SHP77 treated with DMSO at 0.1 percent for 48 hours (cell line): ENCODE measurements at regions not wholly inside any gene's neighbourhood (a gene's known extent, or its start where the extent isn't known, plus 50 kb on each side); places are given as distances from the start of the nearest gene placed in this dataset.

Experiments used
- DNase-seq: peaks from one replicate; lab custom pipeline; 2025; lab: John Stamatoyannopoulos, UW

DNA sequence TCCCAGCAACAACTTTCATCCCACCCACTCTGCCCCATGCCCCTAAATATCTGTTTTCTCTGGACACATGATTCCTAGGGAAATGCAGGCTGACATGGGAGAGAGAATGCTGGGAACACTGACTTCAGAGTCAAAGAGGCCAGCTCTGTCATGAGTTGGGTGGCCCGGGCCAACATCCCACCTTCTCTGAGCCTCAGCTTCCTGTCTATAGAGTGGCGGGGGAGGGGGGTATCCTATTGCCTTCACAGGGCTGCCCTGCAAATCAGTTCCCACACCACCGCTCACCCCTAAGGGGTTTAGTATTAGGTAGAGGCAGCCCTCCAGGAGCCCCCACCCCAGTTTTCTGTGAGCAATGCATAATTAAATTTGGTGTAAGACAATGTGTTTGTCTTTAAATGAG, 175.0 kb upstream of the NCAM1 start:
- no peak for DNase-seq

- no peak for DNase-seq
Observed at GRCh38 chr11:112786886-112787530, 174.2 kb upstream of the NCAM1 start.

DNA sequence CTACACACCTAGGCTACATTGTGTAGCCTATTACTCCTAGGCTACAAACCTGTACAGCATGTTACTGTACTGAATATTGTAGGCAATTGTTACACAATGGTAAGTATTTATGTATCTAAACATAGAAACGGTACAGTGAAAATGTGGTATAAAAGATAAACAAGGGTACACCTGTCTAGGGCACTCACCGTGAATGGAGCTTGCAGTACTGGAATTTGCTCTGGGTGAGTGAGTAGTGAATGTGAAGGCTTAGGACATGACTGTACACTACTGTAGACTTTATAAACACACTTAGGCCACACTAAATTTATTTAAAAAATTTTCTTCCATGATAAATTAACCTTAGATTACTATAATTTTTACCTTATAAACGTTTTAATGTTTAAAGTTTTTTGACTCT, 171.7 kb upstream of the NCAM1 start:
- DNase-seq: no peak

DNA sequence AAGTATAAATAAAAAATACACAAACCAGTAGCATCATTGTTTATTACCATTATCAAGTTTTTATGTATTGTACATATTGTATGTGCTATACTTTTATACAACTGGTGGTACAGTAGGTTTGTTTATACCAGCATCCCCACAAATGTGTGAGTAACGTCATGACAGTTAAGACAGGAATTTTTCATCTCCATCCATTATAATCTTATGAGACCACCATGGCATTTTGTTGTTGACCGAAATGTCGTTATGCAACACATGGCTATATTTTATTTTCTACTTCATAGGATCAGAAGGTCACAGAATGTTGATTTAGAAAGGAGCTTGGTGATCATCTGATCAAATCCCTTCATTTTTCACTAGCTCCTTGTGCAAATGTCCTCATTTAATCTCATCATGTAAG, 170.9 kb upstream of the NCAM1 start:
- DNase-seq: no peak

DNA sequence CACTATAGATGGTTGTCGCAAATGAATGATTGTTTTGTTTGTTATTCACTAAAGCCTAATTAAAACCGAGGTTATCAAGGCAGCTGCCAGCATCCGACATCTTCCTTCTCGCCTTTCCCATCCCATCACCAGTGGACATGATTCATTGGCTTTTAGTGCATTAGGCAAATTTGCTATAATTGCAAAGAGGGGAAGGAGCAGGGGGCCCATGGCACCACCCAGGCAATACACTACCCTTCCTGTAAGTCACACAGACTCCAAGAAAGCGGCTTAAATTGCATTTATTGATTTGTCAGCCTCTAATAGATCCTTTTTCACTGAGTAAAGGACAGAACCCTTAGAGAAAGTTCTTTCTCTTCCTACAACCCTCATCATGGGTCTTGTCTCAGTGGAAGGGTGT, 169.2 kb upstream of the NCAM1 start:
- DNase-seq: no peak

GRCh38 chr11:112793416-112793815, 167.8 kb upstream of the NCAM1 start:
- no peak for DNase-seq

DNA sequence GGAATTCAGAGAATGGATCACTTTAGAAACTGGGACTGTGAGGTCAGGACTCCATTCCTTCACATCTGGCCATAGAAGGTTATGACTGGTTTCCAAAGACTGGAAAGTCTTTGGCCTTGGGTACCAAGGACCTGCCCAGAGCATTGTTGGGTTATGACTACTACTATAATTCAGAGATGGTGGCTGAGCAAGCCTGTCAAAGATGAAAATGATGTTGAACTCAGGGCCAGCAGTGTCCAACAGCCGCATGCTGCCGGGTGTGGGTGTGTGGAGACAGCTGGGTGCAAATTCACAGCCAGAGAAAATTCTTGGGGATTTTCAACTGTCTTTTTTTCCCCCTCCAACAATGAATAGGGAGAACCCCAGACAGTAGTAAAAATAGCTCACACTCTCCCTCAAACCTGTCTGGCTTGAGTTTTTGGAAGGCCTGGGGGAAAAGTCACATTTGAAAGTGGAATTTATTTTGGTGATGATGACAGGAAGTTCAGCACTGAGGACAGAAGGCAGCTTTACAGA, 166.8 kb upstream of the NCAM1 start:
- DNase-seq: no peak

DNA sequence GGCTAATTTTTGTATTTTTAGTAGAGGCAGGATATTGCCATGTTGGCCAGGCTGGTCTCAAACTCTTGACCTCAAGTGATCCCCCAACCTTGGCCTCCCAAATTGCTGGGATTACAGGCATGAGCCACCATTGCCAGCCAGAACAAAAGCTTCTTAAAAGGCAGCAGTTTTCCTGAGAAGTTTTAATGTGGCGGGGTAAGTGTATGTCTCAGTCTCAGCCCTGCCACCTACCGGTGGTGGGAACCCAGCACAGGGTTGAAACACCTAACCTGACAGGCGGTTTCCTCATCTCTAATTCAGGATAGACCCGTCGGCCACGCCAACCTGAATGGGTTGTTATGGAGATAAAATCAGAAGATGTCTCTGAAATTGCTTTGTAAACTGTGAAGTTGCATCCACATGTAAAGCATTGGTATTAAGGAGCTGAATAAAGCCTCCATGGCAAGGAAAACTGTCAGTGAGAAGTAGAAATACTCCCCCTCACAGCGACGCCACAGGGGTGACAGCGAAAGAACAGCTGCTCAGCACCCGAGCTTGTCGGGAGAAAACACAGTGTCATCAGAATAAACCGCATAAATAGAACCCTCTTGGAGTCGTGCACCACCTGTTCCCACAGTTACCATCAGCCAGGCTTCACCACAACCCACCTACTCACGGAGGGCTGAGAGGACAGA, 165.9 kb upstream of the NCAM1 start:
- DNase-seq: no peak

DNA sequence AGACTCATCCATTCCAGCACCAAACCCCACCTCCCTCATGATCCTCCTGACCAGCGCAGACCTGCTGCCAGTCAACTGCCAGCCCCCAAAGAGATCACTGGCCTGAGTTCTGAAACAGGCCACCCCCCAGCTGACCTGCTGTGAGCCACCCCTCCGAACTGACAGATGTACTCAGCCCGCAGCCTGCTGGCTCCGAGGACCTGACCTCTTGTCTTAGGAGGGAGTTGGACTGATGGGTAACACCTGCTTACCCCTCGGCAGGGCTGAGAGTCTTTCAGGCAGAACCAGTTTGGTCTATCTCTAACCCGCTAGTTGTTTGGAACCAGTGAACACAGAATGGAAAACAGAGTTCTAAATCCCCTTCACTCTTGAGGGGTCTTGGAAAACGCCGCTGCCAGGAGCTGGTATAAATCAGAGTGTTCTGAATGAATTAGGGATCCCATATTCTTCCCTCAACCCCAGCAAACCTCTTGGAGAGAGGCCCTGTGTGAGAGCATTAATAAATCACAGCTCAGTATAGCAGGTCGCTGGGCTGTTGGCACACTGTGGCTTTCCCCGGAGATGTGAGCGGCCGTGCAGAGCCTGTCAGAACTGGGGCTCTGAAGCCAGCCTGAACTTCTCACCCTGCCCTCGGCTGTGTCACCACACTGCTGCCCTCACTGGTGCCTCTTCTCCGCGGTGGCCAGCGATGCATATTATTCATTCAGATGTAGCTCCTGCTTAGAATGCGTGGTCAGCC, 165.1 kb upstream of the NCAM1 start:
- DNase-seq: no peak

DNA sequence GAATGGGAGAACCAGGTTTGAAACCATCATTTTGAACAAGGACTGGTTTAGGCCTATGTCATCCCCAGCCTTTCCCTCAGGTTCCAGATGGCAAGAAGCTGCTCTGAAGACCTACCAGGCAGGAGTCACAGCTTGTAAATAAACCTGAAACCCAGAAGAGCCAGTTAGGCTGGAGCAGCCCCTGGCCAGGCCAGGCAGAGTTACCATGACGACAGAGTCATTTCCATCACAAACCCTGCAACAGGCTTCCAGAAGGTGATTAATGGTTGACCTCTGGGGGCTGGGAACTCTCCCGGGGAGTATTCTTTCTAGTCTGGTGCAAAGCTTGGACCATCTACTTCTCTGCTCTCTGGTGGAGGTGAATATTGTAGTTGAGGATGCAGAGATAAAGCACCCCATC, 164.1 kb upstream of the NCAM1 start:
- DNase-seq: no peak

DNA sequence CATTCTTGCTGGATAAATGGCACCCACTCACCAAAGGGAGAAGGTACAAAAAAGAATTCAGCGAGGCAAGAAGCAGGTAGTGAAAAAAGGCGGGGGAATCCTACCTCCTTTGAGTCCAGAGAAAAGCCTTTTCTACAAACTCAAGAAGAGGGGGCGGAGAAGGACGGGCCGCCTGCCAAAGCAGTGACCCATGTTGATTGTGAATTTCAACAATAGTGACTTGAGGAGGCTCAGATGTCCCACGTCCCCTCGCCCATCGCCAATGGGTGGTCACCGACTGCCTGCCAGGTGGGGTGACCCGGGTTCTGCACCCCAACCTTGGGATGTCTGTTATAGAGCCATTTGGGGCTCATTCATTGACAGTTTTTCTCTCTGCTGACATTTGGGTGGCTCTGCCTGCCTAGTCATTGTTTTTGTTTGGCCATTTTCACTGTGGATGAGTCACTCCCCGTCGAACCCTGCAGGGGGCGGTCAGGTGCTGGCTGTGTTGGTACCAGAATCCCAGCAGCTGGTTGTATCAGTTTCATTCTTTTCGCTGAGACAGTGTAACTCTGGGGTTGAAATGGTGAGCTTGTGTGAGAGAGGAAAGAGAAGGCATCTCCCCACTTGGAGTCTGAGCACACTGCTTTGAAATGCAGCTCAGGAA, 163.4 kb upstream of the NCAM1 start:
- no peak for DNase-seq

DNA sequence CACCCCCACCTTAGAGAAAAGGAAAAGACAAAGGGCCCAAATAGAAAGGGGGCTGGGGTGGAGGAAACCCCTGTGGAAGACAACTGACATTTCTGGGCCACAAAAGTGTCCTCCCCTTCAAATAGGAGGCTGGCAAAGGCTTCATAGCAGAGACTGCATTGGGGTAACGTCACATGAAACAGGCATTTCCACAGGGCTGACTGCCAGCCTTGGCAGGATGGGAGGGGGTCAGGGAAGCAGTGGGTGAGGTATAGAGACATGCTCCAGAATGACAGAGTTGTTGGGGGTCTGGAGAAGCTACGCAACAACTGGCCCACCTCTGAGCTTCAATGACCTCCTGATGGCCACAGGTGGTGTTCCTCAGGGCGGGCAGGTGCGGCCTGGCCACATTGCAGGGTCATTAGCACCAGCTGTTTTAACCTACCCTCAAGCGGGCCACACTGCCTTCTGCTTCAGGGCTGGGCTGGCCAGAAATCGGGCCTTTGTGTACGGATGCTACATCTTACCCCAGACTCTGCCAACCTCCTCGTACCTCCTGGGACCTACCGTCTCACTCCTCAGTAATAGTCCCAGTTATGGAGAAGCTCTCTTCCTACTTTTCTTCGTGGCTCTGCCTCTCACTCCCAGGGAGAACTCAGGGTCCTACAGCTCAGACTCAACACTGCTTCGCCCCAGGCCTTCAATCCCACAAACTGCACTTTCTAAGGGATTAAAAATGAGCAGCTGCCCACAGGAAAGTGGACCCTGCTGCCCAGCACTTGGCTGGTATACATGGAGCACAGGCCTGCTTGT, 160.0 kb upstream of the NCAM1 start:
- no peak for DNase-seq

- no peak for DNase-seq
Observed at GRCh38 chr11:112801817-112802088, 159.5 kb upstream of the NCAM1 start.

GRCh38 chr11:112805658-112806057, 155.6 kb upstream of the NCAM1 start:
- no peak for DNase-seq

DNA sequence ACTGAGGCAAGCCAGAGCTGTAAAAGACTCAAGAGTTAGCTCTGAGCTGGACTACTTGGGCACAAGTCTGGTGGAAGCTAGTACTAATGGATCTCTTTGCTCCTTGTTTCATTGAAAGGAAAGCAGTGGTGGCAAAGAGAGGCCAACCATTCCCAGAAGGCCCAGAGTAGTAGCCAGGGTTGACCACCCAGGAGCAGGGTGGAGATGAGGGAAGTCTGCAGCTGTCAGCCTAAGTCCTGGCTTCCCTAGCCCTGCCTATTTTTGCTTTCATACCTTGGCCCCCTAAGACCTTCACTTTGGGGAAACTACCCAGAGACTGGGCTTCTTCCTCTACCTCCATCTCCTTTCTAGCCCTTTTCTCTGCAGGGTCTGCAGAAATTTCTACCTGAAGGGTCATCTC, 155.0 kb upstream of the NCAM1 start:
- DNase-seq: no peak

DNA sequence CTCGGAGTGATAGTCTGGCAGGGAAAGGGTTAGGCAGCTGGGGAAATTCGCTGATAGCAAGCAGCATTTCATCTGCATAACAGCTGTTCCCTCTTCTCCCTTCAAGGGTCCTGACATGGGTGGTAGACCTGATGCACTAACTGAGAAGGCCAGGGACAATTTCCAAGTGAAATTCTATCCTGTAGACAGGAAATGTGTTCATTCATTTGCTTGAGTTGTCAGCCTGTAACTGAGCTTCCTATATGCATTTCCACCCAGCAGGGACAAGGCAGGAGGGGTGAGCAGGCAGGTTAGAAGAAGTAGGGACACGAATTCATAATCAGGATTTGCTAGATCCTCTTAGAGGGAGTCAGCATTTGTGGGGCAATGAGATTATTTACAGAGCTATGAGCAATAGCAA, 154.3 kb upstream of the NCAM1 start:
- DNase-seq: no peak

DNA sequence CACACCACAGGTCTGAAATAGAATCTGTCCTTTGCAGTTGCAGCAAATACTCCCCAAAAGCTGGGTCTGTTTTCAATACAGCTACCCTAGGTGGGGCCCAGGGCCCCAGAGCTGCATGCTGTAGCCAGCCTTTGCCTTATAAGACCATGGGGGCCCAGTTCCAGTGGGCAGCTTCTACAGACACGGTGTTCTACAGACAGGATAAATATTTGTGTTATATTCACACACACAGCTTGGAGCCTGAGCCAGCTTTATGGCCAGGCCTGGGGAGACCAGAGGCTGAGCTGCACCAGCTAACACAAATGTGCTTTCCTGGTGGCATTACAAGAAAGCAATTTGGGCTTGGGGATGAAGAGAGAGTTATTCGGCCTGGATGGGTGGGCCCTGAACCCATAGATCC, 151.8 kb upstream of the NCAM1 start:
- DNase-seq: no peak

DNA sequence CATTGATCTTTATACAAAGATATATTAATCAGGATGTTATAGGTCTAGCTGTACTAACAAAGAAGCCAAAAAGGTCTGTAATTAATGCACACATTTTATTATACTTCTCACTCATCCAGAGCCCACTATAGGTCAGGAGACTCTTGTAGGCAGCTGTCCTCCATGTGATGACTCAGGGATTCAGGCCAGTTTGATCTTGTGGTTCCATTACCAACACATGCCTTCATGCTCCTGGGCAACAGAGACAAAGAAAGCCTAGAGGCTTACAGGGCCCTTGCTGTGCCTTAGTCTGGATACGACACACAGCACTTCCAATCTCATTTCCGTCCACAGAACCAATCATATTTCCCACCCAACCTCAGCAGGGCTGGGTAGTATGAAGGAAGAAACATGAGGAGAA, 150.3 kb upstream of the NCAM1 start:
- DNase-seq: no peak

- no peak for DNase-seq
Observed at GRCh38 chr11:112811783-112812182, 149.4 kb upstream of the NCAM1 start.

GRCh38 chr11:112812729-112813128, 148.5 kb upstream of the NCAM1 start:
- no peak for DNase-seq

GRCh38 chr11:112814168-112814567, 147.1 kb upstream of the NCAM1 start:
- no peak for DNase-seq

DNA sequence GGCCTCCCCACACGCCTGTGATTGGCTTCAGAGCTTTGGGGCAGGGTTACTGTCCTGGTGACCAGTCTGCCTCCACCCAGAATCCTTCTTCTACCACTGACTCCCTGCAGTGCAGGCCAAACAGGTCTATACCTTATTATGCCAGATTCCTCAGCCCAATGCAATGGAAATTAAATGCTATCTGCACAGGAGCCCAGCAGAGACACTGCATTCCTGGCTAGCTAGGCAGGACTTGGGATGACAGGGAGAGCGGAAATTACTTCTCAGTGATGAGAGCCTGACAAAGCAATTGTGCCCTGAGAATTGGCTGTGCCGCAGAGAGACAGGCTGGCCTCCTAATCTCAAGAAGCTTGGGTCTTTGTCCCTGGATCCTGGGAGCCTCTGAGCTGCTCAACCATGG, 143.8 kb upstream of the NCAM1 start:
- no peak for DNase-seq
